ENCODE measurements at regions not wholly inside any gene's neighbourhood (a gene's known extent, or its start where the extent isn't known, plus 50 kb on each side); places are given as distances from the start of the nearest gene placed in this dataset.

GRCh38 chr22:47678048-47678447 is 915.6 kb downstream of the TBC1D22A start:
- H3K4me3 ChIP-seq (ENCODE audit: low read depth, low read length) = no peak overlapping the region
- TF ChIP-seq CTCF (conservative IDR thresholded peaks at IDR 0.05; ENCODE audit: low read depth, low read length) = no peak
- DNase-seq (ENCODE audit: low read depth) = no peak

GRCh38 chr22:47676685-47677084 is 914.2 kb downstream of the TBC1D22A start:
- DNase-seq (ENCODE audit: low read depth) = no peak
- H3K4me3 ChIP-seq (ENCODE audit: low read depth, low read length) = no peak overlapping the region
- no peak for TF ChIP-seq CTCF (conservative IDR thresholded peaks at IDR 0.05; ENCODE audit: low read depth, low read length)

GRCh38 chr22:47674600-47674999 is 912.1 kb downstream of the TBC1D22A start:
- TF ChIP-seq CTCF (conservative IDR thresholded peaks at IDR 0.05; ENCODE audit: low read depth, low read length) = no peak
- no peak for DNase-seq (ENCODE audit: low read depth)
- H3K4me3 ChIP-seq (ENCODE audit: low read depth, low read length) = no peak overlapping the region

GRCh38 chr22:47673557-47673956 is 911.1 kb downstream of the TBC1D22A start:
- DNase-seq (ENCODE audit: low read depth) = no peak
- no peak for TF ChIP-seq CTCF (conservative IDR thresholded peaks at IDR 0.05; ENCODE audit: low read depth, low read length)

GRCh38 chr22:47672526-47672925 is 910.1 kb downstream of the TBC1D22A start:
- no peak overlapping the region for H3K4me3 ChIP-seq (ENCODE audit: low read depth, low read length)
- DNase-seq (ENCODE audit: low read depth) = no peak
- no peak for TF ChIP-seq CTCF (conservative IDR thresholded peaks at IDR 0.05; ENCODE audit: low read depth, low read length)

More at GRCh38 chr22:47673557-47673956, 911.1 kb downstream of the TBC1D22A start:
- no peak overlapping the region for H3K4me3 ChIP-seq (ENCODE audit: low read depth, low read length)

- TF ChIP-seq CTCF (conservative IDR thresholded peaks at IDR 0.05; ENCODE audit: low read depth, low read length) = no peak
- H3K4me3 ChIP-seq (ENCODE audit: low read depth, low read length) = no peak overlapping the region
- no peak for DNase-seq (ENCODE audit: low read depth)
Observed at GRCh38 chr22:47665151-47665550, 902.7 kb downstream of the TBC1D22A start.
